CD4-positive, alpha-beta T cell treated with Interferon alpha-2 for 1 hour (primary cell): ENCODE measurements at regions not wholly inside any gene's neighbourhood (a gene's known extent, or its start where the extent isn't known, plus 50 kb on each side); places are given as distances from the start of the nearest gene placed in this dataset.
"Not testable (repeated sequence)": the region's sequence is repeated elsewhere in the genome, so short reads cannot be mapped to it uniquely, and the experiment has no call there.

Experiments used
- DNase-seq, 2 donors: peaks; one replicate each; pipeline ENCODE4 v3.0.0-alpha.2; 2020 to 2022

- no peak for DNase-seq
Observed at GRCh38 chr18:60060026-60060425, 160.2 kb downstream of the PMAIP1 start.

GRCh38 chr18:60059216-60059615, 159.4 kb downstream of the PMAIP1 start:
- no peak for DNase-seq

GRCh38 chr18:60053747-60054304, 154.0 kb downstream of the PMAIP1 start:
- DNase-seq, result no peak

- DNase-seq, result no peak
Observed at GRCh38 chr18:60050821-60051220, 151.0 kb downstream of the PMAIP1 start.

- DNase-seq, result no peak
Observed at GRCh38 chr18:60049172-60049571, 149.4 kb downstream of the PMAIP1 start.

GRCh38 chr18:60047556-60047955, 147.8 kb downstream of the PMAIP1 start:
- no peak for DNase-seq

DNA sequence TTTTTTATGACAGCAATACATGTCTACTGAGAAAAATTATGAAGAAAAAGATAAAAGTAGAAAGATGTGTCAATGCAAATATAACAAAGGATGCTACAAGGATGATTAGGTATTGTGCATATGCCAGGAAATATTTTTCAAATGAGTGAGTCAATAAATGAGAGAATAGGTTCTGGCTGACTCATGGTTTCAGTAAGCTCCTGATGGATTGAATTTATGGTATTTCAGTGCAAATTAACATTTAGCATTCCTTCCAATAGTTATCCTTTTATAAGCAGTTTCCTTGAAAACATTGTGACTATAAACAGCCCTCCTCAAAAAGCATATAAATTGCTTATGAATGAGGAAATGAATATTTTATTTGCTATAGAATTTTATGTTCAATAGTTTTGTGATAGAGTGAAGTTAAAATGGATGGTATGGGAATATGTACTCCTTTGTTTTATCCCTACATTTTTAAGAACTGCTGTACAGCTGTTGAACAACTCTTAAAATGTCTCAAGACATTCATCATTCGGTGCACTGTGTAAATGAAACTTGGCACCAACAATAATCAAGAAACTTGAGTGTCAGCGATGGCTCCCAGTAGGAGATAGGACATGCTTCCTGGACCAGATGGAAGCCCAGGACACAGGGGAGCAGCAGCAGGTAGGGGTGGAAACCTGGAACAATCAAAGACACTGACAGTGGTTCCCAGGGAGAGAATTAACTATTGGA, 144.7 kb downstream of the PMAIP1 start:
- no peak for DNase-seq

- DNase-seq, result no peak
Observed at GRCh38 chr18:60040971-60041370, 141.2 kb downstream of the PMAIP1 start.

DNA sequence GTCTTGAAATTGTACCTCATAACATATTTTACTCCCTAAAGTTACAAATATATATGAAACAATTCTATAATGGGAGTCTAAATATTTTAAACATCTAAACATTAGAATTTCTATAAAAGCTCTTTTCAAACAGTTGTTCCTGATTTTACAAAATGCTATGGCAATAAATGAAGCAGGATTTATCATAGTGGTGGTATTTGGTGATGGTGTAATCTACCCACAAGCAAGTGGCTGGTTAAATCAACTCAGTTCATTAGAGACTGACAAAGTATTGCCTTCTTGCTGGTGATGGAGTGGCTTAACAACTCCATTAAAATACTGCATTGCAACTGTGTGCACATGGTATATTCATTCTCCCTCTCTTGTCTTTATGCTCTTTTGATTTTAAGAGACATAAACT, 138.9 kb downstream of the PMAIP1 start:
- no peak for DNase-seq

- DNase-seq, result no peak
Observed at GRCh38 chr18:60027397-60027796, 127.6 kb downstream of the PMAIP1 start.

DNA sequence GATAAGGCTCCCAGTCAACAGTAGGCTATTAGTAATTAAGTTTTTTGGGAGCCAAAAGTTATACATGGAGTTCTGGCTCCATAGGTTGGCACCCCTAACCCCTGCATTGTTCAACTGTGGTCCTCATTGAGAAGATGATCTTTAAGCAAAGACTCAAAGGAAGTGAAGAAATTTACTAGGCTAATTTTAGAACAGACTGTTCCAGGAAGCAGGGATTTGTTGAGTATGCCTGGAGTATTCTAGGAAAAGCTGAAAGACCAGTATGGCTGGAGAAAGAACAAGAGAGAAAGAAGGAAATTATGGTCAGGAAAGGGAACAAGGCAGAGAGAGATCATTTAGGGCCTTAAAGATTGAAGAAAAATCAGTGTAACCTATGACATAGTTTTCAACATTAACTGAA, 125.1 kb downstream of the PMAIP1 start:
- DNase-seq, result no peak

GRCh38 chr18:60024345-60024744, 124.5 kb downstream of the PMAIP1 start:
- no peak for DNase-seq

DNA sequence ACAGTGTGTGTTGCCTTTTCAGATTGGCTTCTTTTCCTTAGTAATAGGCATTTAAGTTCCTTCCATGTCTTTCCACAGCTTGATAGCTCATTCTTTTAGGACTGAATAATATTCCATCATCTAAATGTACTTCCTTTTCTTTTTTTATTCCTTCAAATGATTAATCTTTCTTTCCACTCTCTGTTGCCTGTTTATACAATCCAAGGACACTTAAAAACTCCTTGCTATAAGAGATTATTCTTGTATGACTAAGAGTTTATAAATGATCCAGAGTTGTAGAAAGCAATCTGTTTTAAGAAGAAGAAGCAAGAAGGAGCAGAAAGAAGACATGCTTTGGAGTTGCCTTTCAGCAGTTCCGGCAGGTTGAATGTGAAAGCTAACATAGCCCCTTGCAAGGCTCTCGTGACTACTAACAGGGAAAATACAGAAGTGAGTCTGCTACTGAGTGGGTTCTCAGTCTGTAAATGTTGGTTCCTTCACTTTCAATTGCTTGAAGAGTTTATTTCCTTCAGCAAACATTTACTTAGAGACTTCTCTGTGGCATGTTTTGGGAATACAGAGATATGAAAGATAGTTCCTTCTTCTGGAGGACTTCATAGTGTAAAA, 123.0 kb downstream of the PMAIP1 start:
- no peak for DNase-seq

DNA sequence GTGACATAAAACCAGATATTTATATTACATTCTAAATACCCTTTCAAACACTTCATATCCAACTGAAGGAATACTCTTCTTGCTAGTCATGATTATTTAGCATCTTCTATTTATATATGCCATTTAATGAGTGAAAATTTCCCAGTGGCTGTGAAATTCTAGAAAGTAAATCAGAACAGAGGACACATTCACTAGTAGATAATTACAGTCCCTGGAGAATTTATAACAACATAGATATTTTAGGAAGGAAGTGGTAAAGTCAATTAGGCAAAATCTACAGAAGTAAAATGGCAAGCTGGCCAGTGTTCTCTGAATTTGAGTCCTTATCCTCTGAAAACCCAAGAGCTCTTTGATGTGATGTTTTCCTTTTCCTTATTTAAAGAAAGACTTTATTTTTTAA, 121.8 kb downstream of the PMAIP1 start:
- DNase-seq, result no peak

GRCh38 chr18:60020107-60020925, 120.5 kb downstream of the PMAIP1 start:
- no peak for DNase-seq

GRCh38 chr18:60019463-60019840, 119.7 kb downstream of the PMAIP1 start:
- DNase-seq, result no peak

- DNase-seq, result no peak
Observed at GRCh38 chr18:60018618-60019462, 119.0 kb downstream of the PMAIP1 start.

- DNase-seq, result not testable (repeated sequence)
Observed at GRCh38 chr18:60018134-60018533, 118.3 kb downstream of the PMAIP1 start.

DNA sequence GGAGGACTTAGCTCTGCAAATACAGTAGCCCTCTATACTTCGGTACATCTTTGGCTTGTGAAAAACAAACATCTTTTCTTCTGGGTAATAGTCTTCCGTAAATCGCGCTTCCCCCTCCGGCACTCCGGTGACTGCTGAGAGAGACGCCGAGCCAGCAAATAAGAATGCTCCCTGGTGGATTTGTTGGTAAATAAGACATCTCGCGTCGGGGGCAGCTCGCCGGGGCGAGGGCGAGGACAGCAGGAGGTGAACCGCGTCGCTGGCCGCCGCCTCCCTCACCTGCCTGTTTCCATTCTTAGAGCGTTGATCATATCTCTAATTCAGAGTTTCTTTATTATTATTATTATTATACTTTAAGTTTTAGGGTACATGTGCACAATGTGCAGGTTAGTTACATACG, 117.6 kb downstream of the PMAIP1 start:
- DNase-seq, result no peak

DNA sequence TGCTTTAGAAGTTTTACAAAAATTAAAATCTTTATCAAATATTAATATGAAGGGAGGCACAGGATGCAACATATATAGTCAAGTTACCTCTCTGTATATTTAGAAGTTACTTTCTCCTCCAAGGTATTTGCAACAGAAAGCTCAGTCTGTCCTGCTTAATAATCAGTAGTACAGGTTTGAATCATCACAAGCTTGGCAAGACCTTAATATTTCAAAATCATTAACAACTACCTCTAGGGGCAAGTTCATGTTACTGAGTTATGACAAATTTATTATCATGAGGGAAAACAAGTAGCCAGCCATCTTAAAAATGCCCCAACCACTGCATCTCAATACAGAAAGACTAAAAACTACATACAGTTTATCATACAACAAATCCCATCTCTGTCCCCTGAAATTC, 116.0 kb downstream of the PMAIP1 start:
- DNase-seq, result not testable (repeated sequence)

DNA sequence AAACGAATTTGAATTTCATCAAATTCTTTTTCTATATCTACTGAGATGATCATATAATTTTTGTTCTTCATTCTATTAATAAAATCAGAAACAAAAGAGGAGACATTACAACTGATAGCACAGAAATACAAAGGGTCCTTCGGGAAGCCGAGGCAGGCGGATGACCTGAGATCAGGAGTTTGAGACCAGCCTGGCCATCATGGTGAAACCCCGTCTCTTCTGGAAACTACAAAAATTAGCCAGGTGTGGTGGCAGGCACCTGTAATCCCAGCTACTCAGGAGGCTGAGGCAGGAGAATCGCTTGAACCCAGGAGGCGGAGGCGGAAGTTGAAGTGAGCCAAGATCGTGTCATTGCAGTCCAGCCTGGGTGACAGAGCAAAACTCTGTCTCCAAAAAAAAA, 113.4 kb downstream of the PMAIP1 start:
- DNase-seq, result not testable (repeated sequence)

GRCh38 chr18:60010984-60011383, 111.2 kb downstream of the PMAIP1 start:
- no peak for DNase-seq

DNA sequence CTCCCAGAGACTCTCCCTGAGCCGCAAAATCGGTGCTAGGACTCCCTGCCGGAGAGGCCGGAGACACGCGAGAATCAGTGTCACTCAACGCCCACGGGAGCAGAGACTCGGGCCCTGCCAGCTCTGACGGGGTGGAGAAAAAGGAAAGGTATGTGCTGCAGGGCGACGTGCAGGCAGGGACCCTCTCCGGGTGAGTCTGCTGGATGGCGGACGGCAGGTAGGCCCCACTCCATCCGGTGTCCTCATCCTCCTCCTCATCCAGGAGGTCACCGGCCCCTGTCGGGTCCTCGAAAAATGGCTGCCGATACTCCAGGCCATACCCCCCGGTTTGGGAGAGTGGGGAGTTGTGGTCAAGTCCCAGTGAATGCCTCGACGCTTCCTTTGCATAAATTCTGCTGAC, 110.7 kb downstream of the PMAIP1 start:
- no peak for DNase-seq
